ENCODE measurements at regions not wholly inside any gene's neighbourhood (a gene's known extent, or its start where the extent isn't known, plus 50 kb on each side); places are given as distances from the start of the nearest gene placed in this dataset.

DNA sequence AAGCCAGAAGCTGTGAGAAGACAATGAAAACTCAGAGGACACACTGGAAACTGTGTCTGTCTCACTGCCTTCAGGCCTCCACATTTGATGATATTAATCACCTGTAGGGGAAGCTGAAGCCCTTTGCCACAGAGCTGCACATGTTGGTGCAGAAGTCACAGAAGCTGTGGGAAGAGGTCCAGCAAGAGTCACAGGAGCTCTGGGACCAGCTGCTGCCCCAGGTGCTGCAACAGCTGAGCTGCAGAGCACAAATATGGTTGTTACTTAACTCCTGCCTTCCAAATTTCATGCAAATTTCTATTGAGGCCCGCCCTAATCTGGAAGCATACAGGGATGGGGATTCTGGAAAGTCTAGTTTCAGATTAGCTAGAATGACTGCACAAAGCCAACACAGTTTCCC, 169.3 kb downstream of the OGFRL1 start:
- H3K27me3 Mint-ChIP-seq, result no peaks in the 10 kb centered on the region
- no peaks in the 10 kb centered on the region for H3K36me3 Mint-ChIP-seq
- ChIA-PET POLR2A (no interaction called here), CTCF (no interaction called here)
- no peak overlapping the region for H3K27ac Mint-ChIP-seq
- DNase-seq, result no peak
- H3K4me1 Mint-ChIP-seq (ENCODE audit: low read depth), result no peaks in the 10 kb centered on the region
- intact Hi-C loops (cut with micrococcal nuclease), result no loop called here
- no peaks in the 10 kb centered on the region for H3K9me3 Mint-ChIP-seq
- no peak overlapping the region for H3K4me3 Mint-ChIP-seq

DNA sequence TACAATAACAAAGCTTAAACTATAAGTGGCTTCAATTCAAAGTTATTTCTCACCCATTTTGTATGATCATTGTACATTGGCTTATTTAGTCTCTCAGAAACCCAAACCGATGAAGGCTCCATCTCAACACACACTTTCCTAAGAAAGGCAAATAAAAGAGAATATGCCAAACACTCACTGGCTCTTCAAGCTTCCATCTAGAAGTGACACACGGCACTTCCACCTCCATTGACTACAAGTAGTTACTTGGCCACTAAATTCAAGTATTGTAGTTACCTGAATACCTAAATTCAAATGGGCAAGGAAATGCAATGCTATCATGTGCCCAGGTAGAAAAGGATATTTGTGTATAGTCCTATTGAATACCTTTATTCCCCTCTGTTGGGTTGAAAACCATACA, 170.6 kb downstream of the OGFRL1 start:
- H3K9me3 Mint-ChIP-seq, result no peaks in the 10 kb centered on the region
- ChIA-PET POLR2A (no interaction called here), CTCF (no interaction called here)
- H3K27me3 Mint-ChIP-seq, result no peaks in the 10 kb centered on the region
- H3K4me1 Mint-ChIP-seq (ENCODE audit: low read depth), result no peaks in the 10 kb centered on the region
- intact Hi-C loops (cut with micrococcal nuclease), result no loop called here
- H3K36me3 Mint-ChIP-seq, result no peaks in the 10 kb centered on the region
- DNase-seq, result no peak
- no peak overlapping the region for H3K27ac Mint-ChIP-seq
- H3K4me3 Mint-ChIP-seq, result no peak overlapping the region

DNA sequence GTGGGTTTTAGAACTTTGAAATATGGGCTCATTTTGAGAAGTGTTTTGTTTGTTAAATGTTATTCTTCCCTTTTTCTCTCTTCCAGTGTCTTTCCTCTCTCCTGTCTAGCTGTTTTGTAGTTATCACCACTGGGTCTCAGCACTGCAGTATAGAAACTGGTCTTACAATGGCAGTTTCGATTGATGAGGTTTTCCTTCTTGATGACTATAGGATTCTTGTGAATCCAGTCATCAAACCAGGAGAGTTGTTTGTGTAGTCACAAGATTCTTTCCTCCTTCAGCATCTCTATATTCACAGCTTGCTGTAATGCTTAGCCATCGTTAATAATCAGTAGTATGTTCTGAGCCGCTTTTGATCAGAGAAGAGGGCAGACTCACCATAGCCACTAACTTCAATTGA, 172.3 kb downstream of the OGFRL1 start:
- POLR2A ChIA-PET, result no interaction called here
- Mint-ChIP-seq H3K27ac (no peak overlapping the region), H3K9me3 (peaks cover 6% of the 10 kb centered on the region), H3K4me3 (no peak overlapping the region), H3K27me3 (no peaks in the 10 kb centered on the region), H3K36me3 (no peaks in the 10 kb centered on the region), H3K4me1 (ENCODE audit: low read depth) (no peaks in the 10 kb centered on the region)
- intact Hi-C loops (cut with micrococcal nuclease), result no loop called here
- DNase-seq, result no peak
- CTCF ChIA-PET, result no interaction called here

- H3K9me3 Mint-ChIP-seq, result peaks cover 10% of the 10 kb centered on the region
- no peaks in the 10 kb centered on the region for H3K27me3 Mint-ChIP-seq
- intact Hi-C loops (cut with micrococcal nuclease), result no loop called here
- ChIA-PET CTCF (no interaction called here), POLR2A (no interaction called here)
- no peak overlapping the region for H3K27ac Mint-ChIP-seq
- H3K4me1 Mint-ChIP-seq (ENCODE audit: low read depth), result no peaks in the 10 kb centered on the region
- DNase-seq, result no peak
- no peak overlapping the region for H3K4me3 Mint-ChIP-seq
- no peaks in the 10 kb centered on the region for H3K36me3 Mint-ChIP-seq
These were observed 174.4 kb downstream of the OGFRL1 start for GRCh38 chr6:71463061-71463460.

DNA sequence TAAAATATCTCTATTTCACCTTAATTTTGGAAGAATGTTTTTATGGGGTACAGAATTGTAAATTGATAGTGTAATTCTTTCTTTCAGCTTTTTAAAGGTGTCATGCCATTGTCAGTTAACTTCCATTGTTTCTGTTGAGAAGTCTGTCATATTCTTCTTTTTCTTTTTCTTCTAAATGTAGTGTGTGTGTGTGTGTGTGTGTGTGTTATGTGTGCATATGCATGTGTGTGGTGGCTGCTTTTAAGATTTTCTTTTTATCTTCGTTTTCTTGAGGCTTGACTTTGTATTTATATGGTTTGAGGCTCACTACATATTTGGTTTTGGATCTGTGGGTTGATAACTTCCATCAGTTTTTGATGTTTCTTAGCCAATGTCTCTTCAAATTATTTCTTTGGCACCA, 176.5 kb downstream of the OGFRL1 start:
- H3K4me3 Mint-ChIP-seq, result no peak overlapping the region
- no peak for DNase-seq
- ChIA-PET CTCF (no interaction called here), POLR2A (no interaction called here)
- no peaks in the 10 kb centered on the region for H3K4me1 Mint-ChIP-seq (ENCODE audit: low read depth)
- no peak overlapping the region for H3K27ac Mint-ChIP-seq
- H3K27me3 Mint-ChIP-seq, result peaks cover 2% of the 10 kb centered on the region
- H3K36me3 Mint-ChIP-seq, result no peaks in the 10 kb centered on the region
- peaks cover 10% of the 10 kb centered on the region for H3K9me3 Mint-ChIP-seq
- intact Hi-C loops (cut with micrococcal nuclease), result no loop called here

DNA sequence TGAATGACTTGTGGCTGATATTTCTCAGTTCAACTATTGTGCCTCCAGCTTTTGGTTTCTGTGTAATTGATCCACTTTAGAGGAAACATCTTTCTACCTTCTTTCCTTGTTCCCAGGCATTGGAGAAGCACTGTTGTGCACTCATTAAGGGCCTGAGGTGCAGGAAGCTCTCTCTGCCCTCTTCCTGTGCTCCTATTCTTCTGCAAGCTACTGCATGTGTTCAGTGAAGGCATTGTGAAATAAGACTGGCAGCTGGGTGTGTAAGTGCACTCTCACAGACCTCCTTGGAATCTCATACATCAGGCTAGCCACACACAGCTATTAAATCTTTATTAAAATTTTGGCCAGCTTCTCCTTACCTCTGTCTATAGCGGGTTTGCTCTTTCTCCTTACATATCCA, 177.8 kb downstream of the OGFRL1 start:
- no peak overlapping the region for H3K4me3 Mint-ChIP-seq
- no peak for DNase-seq
- ChIA-PET CTCF (no interaction called here), POLR2A (no interaction called here)
- intact Hi-C loops (cut with micrococcal nuclease), result no loop called here
- H3K4me1 Mint-ChIP-seq (ENCODE audit: low read depth), result no peaks in the 10 kb centered on the region
- no peaks in the 10 kb centered on the region for H3K36me3 Mint-ChIP-seq
- no peak overlapping the region for H3K27ac Mint-ChIP-seq
- H3K9me3 Mint-ChIP-seq, result peaks cover 10% of the 10 kb centered on the region
- H3K27me3 Mint-ChIP-seq, result peaks cover 2% of the 10 kb centered on the region

DNA sequence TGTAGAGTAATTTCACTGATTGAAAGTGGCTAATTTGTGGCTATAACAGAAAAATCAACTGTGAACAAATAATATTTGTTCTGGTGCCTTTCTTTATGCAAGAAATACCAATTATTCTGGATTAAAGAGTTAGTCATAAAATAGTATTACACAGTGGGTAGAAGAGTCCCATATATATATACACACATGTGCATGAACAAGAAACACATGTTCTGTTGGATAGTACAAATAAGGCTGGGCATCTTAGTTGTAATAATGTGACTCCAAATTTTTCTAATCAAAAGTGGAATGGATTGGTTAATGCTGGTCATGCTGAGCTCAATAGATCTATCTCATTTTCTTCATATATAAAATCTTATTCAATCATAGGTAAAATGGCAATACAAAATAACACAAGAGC, 179.4 kb downstream of the OGFRL1 start:
- Mint-ChIP-seq H3K9me3 (peaks cover 10% of the 10 kb centered on the region), H3K27ac (no peak overlapping the region), H3K36me3 (no peaks in the 10 kb centered on the region), H3K4me1 (ENCODE audit: low read depth) (no peaks in the 10 kb centered on the region), H3K27me3 (peaks cover 2% of the 10 kb centered on the region), H3K4me3 (no peak overlapping the region)
- POLR2A ChIA-PET, result no interaction called here
- intact Hi-C loops (cut with micrococcal nuclease), result no loop called here
- no peak for DNase-seq
- CTCF ChIA-PET, result no interaction called here

DNA sequence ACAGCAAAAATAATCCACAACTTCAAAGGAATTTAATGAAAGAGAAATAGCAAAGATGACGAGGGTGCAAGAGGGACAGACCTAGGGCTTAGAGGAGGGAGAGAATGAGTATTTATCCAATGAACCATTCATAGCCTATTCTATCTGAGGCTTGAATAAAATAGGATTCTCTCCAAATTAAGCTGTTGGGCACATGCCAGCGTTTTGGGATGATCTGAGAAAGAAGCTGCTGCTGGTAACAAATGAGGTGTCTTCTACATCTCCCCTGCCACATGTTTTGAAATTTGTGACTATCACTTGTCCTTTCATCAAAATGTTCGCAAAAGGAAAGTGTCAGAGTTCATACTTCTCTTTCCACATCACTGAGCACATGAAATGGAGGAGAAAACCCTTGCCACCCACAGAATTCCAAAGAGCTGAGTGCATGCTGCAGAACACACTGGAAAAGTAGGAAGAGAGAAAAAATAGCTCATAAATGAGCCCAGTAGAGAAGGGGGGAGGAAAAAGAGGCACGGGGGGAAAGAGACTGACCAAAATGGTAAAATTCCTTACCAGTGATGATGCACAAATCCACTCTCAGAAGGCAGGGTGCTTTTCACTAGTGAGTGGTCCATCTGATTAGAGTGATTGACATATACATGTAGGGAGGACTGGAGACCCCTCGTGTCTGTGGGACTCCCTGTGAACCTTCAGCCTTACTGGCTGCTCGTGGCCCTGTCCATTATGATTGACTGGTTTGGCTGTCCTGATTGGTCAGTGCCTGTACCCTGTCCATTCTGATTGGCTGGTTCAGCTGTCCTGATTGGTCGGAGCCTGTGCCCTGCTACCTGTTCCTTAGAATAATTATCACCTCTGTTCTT, 180.5 kb downstream of the OGFRL1 start:
- Mint-ChIP-seq H3K4me3 (no peak overlapping the region), H3K27ac (no peak overlapping the region), H3K36me3 (no peaks in the 10 kb centered on the region), H3K27me3 (peaks cover 2% of the 10 kb centered on the region), H3K9me3 (peaks cover 10% of the 10 kb centered on the region), H3K4me1 (ENCODE audit: low read depth) (no peaks in the 10 kb centered on the region)
- DNase-seq, result no peak
- intact Hi-C loops (cut with micrococcal nuclease), result no loop called here
- CTCF ChIA-PET, result interaction anchor here (0.6 to 0.7 kb wide), 2 partner anchors 89 to 1612 kb away, joined by 4 to 5 read pairs; no protein-coding TSS in a partner anchor
- POLR2A ChIA-PET, result no interaction called here

DNA sequence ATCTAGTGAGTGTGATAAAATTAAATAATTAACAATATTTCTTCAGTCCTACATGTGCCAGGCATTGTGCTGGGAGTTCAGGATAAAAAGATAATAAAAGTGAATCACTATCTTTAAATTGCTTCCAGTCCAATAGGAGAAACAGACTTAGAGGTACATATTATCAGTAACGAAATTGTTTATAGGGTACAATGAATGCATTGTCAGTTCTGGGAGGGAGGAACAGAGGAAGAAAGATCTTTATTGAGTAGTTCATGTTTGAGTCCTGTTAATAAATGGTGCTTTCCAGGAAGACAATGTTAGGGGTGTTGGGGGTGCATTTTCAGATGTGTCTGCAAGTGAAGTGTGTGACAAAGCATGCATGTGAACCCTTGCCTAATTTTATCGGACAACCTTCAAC, 183.1 kb downstream of the OGFRL1 start:
- Mint-ChIP-seq H3K36me3 (no peaks in the 10 kb centered on the region), H3K9me3 (no peaks in the 10 kb centered on the region), H3K4me1 (ENCODE audit: low read depth) (no peaks in the 10 kb centered on the region), H3K27me3 (peaks cover 2% of the 10 kb centered on the region), H3K27ac (no peak overlapping the region), H3K4me3 (no peak overlapping the region)
- POLR2A ChIA-PET, result no interaction called here
- CTCF ChIA-PET, result no interaction called here
- intact Hi-C loops (cut with micrococcal nuclease), result no loop called here
- no peak for DNase-seq

DNA sequence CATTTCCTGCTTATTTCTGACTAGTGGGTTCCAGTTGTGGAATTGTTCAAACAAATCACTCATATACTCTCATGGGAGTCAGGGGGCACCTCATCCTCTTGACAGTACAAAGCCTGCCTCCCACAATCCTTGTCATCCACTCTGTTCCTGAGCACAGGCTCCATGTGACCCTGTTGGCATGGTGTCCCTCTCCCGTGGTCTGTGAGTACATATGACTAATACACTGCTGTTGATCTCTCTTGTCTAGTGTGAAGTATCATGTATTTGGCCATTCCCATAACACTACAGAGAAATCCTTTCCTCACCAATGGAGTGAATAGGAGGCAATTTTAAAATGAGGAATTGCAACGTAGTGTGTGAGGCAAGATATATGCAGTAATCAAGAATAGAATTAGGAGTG, 185.3 kb downstream of the OGFRL1 start:
- H3K27me3 Mint-ChIP-seq, result peaks cover 2% of the 10 kb centered on the region
- intact Hi-C loops (cut with micrococcal nuclease), result no loop called here
- H3K4me1 Mint-ChIP-seq (ENCODE audit: low read depth), result peaks cover 2% of the 10 kb centered on the region
- ChIA-PET CTCF (no interaction called here), POLR2A (no interaction called here)
- DNase-seq, result no peak
- no peak overlapping the region for H3K4me3 Mint-ChIP-seq
- no peak overlapping the region for H3K27ac Mint-ChIP-seq
- no peaks in the 10 kb centered on the region for H3K36me3 Mint-ChIP-seq
- no peaks in the 10 kb centered on the region for H3K9me3 Mint-ChIP-seq

- H3K27ac Mint-ChIP-seq, result no peak overlapping the region
- no peak overlapping the region for H3K4me3 Mint-ChIP-seq
- intact Hi-C loops (cut with micrococcal nuclease), result no loop called here
- CTCF ChIA-PET, result no interaction called here
- no peak for DNase-seq
- H3K36me3 Mint-ChIP-seq, result no peaks in the 10 kb centered on the region
- H3K27me3 Mint-ChIP-seq, result no peaks in the 10 kb centered on the region
- no peaks in the 10 kb centered on the region for H3K9me3 Mint-ChIP-seq
- H3K4me1 Mint-ChIP-seq (ENCODE audit: low read depth), result peaks cover 2% of the 10 kb centered on the region
- POLR2A ChIA-PET, result no interaction called here
These were observed 186.3 kb downstream of the OGFRL1 start for GRCh38 chr6:71474942-71475341.

DNA sequence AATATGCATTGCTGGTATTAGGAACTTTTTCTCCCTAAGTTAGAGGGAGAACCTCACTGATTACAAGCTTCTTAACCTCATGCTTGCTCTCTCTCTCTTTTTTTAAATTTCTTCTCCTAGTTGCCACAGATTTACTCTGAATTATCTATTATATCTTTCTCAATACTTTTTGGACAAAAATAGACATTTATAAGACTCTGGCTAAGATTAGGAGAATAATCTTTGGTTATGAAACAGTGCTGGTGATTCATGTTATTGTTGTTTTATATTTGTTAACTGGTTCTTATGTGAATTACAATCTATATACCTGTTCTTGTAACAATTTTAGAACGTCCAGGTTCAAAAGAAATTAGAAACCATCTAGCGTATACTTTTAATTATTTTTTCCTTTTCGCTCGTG, 187.8 kb downstream of the OGFRL1 start:
- no peak overlapping the region for H3K27ac Mint-ChIP-seq
- H3K36me3 Mint-ChIP-seq, result no peaks in the 10 kb centered on the region
- ChIA-PET CTCF (interaction anchor here (0.7 kb wide), 1 partner anchor 1138 kb away, joined by 3 read pairs; no protein-coding TSS in a partner anchor), POLR2A (no interaction called here)
- H3K4me1 Mint-ChIP-seq (ENCODE audit: low read depth), result peaks cover 2% of the 10 kb centered on the region
- no peak for DNase-seq
- H3K4me3 Mint-ChIP-seq, result no peak overlapping the region
- intact Hi-C loops (cut with micrococcal nuclease), result no loop called here
- H3K9me3 Mint-ChIP-seq, result no peaks in the 10 kb centered on the region
- no peaks in the 10 kb centered on the region for H3K27me3 Mint-ChIP-seq

DNA sequence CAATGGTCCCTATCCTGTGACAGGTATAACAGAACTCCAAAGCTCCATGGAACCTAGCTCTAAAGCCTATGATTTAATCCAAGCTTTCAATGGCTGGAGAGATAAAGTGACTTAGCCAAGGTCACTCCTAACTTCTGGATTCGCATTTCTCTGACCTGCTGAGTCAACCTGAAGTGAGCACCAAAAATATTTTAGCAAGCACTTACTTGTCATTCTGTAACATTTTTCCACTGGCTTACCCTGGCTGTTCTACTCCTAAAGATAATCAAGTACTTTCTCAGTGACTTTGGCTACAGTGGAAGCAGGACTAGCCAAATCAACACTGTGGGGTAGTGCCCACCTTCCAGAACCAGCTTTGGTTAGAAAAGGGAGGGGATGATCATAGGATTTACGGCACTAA, 188.3 kb downstream of the OGFRL1 start:
- POLR2A ChIA-PET, result no interaction called here
- H3K27ac Mint-ChIP-seq, result no peak overlapping the region
- no peaks in the 10 kb centered on the region for H3K36me3 Mint-ChIP-seq
- no peaks in the 10 kb centered on the region for H3K27me3 Mint-ChIP-seq
- peaks cover 2% of the 10 kb centered on the region for H3K4me1 Mint-ChIP-seq (ENCODE audit: low read depth)
- no peaks in the 10 kb centered on the region for H3K9me3 Mint-ChIP-seq
- CTCF ChIA-PET, result interaction anchor here (0.7 kb wide), 1 partner anchor 1137 kb away, joined by 3 read pairs; no protein-coding TSS in a partner anchor
- DNase-seq, result no peak
- no peak overlapping the region for H3K4me3 Mint-ChIP-seq
- intact Hi-C loops (cut with micrococcal nuclease), result no loop called here
